ENCODE measurements at regions not wholly inside any gene's neighbourhood (a gene's known extent, or its start where the extent isn't known, plus 50 kb on each side); places are given as distances from the start of the nearest gene placed in this dataset.

GRCh38 chr6:125477156-125477555 is 175.4 kb upstream of the HDDC2 start:
- no peak for TF ChIP-seq EZH2 (IDR thresholded peaks at IDR 0.05; ENCODE audit: borderline replicate concordance, low read depth, low read length, poor library complexity, severe bottlenecking)
- TF ChIP-seq, protein P1, sequence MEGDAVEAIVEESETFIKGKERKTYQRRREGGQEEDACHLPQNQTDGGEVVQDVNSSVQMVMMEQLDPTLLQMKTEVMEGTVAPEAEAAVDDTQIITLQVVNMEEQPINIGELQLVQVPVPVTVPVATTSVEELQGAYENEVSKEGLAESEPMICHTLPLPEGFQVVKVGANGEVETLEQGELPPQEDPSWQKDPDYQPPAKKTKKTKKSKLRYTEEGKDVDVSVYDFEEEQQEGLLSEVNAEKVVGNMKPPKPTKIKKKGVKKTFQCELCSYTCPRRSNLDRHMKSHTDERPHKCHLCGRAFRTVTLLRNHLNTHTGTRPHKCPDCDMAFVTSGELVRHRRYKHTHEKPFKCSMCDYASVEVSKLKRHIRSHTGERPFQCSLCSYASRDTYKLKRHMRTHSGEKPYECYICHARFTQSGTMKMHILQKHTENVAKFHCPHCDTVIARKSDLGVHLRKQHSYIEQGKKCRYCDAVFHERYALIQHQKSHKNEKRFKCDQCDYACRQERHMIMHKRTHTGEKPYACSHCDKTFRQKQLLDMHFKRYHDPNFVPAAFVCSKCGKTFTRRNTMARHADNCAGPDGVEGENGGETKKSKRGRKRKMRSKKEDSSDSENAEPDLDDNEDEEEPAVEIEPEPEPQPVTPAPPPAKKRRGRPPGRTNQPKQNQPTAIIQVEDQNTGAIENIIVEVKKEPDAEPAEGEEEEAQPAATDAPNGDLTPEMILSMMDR (conservative IDR thresholded peaks at IDR 0.05; ENCODE audit: low read depth, low read length), result no peak
